ENCODE measurements at regions not wholly inside any gene's neighbourhood (a gene's known extent, or its start where the extent isn't known, plus 50 kb on each side); places are given as distances from the start of the nearest gene placed in this dataset.

DNA sequence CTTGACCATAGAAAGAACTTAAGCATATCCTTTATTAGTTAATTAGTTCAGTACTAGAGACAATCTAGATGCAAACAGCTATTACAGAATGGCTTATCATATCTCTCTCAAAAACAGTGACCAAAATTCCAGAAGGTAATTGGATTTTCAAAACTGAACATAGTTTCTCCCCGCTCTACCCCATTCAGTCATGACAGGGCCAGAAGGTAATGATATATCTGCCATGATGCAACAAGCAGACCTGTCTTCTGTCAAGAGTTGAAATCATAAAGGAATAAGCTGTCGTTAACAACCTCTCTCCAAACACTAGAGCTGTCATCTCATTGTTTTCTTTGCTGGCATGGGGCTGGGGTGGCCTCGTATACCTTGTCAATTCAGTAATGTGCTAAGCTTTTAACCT lies 200.5 kb upstream of the POU5F2 start:
- H3K4me1 Mint-ChIP-seq, result no peaks in the 10 kb centered on the region; the same call in 2 of the 3 replicates
- no peaks in the 10 kb centered on the region for H3K36me3 Mint-ChIP-seq (ENCODE audit: low read depth)
- H3K27ac Mint-ChIP-seq, result no peak overlapping the region
- no peak for ATAC-seq
- Histone ChIP-seq H3K79me2 (replicated peaks; ENCODE audit: insufficient read depth) (no peaks in the 10 kb centered on the region), H3K27me3 (ENCODE audit: insufficient read depth) (no peaks in the 10 kb centered on the region), H3K4me2 (no peak overlapping the region), H3F3A (replicated peaks; ENCODE audit: low read depth) (no peaks in the 10 kb centered on the region), H3K27ac (ENCODE audit: low read depth) (no peak overlapping the region), H2AFZ (no peak overlapping the region), H4K20me1 (replicated peaks; ENCODE audit: insufficient read depth) (no peaks in the 10 kb centered on the region), H3K4me3 (no peak overlapping the region), H3K9me2 (ENCODE audit: insufficient read depth) (no peaks in the 10 kb centered on the region), H3K4me1 (ENCODE audit: insufficient read depth) (no peaks in the 10 kb centered on the region), H3K36me3 (ENCODE audit: insufficient read depth) (no peaks in the 10 kb centered on the region)
- H3K9me3 Mint-ChIP-seq, result no peaks in the 10 kb centered on the region
- TF ChIP-seq, protein P1, sequence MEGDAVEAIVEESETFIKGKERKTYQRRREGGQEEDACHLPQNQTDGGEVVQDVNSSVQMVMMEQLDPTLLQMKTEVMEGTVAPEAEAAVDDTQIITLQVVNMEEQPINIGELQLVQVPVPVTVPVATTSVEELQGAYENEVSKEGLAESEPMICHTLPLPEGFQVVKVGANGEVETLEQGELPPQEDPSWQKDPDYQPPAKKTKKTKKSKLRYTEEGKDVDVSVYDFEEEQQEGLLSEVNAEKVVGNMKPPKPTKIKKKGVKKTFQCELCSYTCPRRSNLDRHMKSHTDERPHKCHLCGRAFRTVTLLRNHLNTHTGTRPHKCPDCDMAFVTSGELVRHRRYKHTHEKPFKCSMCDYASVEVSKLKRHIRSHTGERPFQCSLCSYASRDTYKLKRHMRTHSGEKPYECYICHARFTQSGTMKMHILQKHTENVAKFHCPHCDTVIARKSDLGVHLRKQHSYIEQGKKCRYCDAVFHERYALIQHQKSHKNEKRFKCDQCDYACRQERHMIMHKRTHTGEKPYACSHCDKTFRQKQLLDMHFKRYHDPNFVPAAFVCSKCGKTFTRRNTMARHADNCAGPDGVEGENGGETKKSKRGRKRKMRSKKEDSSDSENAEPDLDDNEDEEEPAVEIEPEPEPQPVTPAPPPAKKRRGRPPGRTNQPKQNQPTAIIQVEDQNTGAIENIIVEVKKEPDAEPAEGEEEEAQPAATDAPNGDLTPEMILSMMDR (conservative IDR thresholded peaks at IDR 0.05; ENCODE audit: low read depth in 2 of 2), result no peak
- TF ChIP-seq ZNF331 (CRISPR knock-in tag; IDR thresholded peaks at IDR 0.05; ENCODE audit: low read depth) (no peak), NANOG (IDR thresholded peaks at IDR 0.05; ENCODE audit: borderline replicate concordance) (no peak), JUNB (IDR thresholded peaks at IDR 0.05; ENCODE audit: unreplicated experiment) (no peak), CREB1 (CRISPR knock-in tag; IDR thresholded peaks at IDR 0.05; ENCODE audit: low read depth) (no peak), POLR2AphosphoS5 (IDR thresholded peaks at IDR 0.05; ENCODE audit: low read depth) (no peak), ZNF114 (CRISPR knock-in tag; IDR thresholded peaks at IDR 0.05) (no peak), EZH2 (IDR thresholded peaks at IDR 0.05; ENCODE audit: low read depth, unreplicated experiment) (no peak), EZH2phosphoT487 (IDR thresholded peaks at IDR 0.05; ENCODE audit: unreplicated experiment) (no peak), STAT1 (IDR thresholded peaks at IDR 0.05; ENCODE audit: unreplicated experiment) (no peak)
- TF ChIP-seq, protein P2, sequence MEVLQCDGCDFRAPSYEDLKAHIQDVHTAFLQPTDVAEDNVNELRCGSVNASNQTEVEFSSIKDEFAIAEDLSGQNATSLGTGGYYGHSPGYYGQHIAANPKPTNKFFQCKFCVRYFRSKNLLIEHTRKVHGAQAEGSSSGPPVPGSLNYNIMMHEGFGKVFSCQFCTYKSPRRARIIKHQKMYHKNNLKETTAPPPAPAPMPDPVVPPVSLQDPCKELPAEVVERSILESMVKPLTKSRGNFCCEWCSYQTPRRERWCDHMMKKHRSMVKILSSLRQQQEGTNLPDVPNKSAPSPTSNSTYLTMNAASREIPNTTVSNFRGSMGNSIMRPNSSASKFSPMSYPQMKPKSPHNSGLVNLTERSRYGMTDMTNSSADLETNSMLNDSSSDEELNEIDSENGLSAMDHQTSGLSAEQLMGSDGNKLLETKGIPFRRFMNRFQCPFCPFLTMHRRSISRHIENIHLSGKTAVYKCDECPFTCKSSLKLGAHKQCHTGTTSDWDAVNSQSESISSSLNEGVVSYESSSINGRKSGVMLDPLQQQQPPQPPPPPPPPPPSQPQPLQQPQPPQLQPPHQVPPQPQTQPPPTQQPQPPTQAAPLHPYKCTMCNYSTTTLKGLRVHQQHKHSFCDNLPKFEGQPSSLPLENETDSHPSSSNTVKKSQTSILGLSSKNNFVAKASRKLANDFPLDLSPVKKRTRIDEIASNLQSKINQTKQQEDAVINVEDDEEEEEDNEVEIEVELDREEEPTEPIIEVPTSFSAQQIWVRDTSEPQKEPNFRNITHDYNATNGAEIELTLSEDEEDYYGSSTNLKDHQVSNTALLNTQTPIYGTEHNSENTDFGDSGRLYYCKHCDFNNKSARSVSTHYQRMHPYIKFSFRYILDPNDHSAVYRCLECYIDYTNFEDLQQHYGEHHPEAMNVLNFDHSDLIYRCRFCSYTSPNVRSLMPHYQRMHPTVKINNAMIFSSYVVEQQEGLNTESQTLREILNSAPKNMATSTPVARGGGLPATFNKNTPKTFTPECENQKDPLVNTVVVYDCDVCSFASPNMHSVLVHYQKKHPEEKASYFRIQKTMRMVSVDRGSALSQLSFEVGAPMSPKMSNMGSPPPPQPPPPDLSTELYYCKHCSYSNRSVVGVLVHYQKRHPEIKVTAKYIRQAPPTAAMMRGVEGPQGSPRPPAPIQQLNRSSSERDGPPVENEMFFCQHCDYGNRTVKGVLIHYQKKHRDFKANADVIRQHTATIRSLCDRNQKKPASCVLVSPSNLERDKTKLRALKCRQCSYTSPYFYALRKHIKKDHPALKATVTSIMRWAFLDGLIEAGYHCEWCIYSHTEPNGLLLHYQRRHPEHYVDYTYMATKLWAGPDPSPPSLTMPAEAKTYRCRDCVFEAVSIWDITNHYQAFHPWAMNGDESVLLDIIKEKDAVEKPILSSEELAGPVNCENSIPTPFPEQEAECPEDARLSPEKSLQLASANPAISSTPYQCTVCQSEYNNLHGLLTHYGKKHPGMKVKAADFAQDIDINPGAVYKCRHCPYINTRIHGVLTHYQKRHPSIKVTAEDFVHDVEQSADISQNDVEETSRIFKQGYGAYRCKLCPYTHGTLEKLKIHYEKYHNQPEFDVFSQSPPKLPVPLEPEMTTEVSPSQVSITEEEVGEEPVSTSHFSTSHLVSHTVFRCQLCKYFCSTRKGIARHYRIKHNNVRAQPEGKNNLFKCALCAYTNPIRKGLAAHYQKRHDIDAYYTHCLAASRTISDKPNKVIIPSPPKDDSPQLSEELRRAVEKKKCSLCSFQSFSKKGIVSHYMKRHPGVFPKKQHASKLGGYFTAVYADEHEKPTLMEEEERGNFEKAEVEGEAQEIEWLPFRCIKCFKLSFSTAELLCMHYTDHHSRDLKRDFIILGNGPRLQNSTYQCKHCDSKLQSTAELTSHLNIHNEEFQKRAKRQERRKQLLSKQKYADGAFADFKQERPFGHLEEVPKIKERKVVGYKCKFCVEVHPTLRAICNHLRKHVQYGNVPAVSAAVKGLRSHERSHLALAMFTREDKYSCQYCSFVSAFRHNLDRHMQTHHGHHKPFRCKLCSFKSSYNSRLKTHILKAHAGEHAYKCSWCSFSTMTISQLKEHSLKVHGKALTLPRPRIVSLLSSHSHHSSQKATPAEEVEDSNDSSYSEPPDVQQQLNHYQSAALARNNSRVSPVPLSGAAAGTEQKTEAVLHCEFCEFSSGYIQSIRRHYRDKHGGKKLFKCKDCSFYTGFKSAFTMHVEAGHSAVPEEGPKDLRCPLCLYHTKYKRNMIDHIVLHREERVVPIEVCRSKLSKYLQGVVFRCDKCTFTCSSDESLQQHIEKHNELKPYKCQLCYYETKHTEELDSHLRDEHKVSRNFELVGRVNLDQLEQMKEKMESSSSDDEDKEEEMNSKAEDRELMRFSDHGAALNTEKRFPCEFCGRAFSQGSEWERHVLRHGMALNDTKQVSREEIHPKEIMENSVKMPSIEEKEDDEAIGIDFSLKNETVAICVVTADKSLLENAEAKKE (CRISPR knock-in tag; IDR thresholded peaks at IDR 0.05), result no peak
- TF ChIP-seq, protein P3, sequence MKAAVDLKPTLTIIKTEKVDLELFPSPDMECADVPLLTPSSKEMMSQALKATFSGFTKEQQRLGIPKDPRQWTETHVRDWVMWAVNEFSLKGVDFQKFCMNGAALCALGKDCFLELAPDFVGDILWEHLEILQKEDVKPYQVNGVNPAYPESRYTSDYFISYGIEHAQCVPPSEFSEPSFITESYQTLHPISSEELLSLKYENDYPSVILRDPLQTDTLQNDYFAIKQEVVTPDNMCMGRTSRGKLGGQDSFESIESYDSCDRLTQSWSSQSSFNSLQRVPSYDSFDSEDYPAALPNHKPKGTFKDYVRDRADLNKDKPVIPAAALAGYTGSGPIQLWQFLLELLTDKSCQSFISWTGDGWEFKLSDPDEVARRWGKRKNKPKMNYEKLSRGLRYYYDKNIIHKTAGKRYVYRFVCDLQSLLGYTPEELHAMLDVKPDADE (IDR thresholded peaks at IDR 0.05), result no peak
- TF ChIP-seq, protein P4, sequence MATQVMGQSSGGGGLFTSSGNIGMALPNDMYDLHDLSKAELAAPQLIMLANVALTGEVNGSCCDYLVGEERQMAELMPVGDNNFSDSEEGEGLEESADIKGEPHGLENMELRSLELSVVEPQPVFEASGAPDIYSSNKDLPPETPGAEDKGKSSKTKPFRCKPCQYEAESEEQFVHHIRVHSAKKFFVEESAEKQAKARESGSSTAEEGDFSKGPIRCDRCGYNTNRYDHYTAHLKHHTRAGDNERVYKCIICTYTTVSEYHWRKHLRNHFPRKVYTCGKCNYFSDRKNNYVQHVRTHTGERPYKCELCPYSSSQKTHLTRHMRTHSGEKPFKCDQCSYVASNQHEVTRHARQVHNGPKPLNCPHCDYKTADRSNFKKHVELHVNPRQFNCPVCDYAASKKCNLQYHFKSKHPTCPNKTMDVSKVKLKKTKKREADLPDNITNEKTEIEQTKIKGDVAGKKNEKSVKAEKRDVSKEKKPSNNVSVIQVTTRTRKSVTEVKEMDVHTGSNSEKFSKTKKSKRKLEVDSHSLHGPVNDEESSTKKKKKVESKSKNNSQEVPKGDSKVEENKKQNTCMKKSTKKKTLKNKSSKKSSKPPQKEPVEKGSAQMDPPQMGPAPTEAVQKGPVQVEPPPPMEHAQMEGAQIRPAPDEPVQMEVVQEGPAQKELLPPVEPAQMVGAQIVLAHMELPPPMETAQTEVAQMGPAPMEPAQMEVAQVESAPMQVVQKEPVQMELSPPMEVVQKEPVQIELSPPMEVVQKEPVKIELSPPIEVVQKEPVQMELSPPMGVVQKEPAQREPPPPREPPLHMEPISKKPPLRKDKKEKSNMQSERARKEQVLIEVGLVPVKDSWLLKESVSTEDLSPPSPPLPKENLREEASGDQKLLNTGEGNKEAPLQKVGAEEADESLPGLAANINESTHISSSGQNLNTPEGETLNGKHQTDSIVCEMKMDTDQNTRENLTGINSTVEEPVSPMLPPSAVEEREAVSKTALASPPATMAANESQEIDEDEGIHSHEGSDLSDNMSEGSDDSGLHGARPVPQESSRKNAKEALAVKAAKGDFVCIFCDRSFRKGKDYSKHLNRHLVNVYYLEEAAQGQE (IDR thresholded peaks at IDR 0.05; ENCODE audit: unreplicated experiment), result no peak
- DNase-seq (ENCODE audit: low spot score), result no peak
- no peak overlapping the region for H3K4me3 Mint-ChIP-seq
- H3K27me3 Mint-ChIP-seq (ENCODE audit: insufficient read depth, low read depth, poor library complexity), result no peaks in the 10 kb centered on the region
